Keratinocyte (primary cell): ENCODE measurements at regions not wholly inside any gene's neighbourhood (a gene's known extent, or its start where the extent isn't known, plus 50 kb on each side); places are given as distances from the start of the nearest gene placed in this dataset.

Source experiments
- DNase-seq: peaks from one replicate; pipeline ENCODE4 v3.0.0-alpha.2; 2011; ENCODE audit warnings: low read depth, missing footprints, low spot score
- FAIRE-seq: peaks from 2 replicates; lab custom pipeline; 2011; peaks lifted over from hg19 to GRCh38; lab: Jason Lieb, UNC
- H2AFZ ChIP-seq: 2 replicates; pipeline ENCODE4 v1.6.0; 2012; ENCODE audit warnings: low read length, control low read depth, inconsistent platforms; ENCODE audit not compliant: control insufficient read depth
- H3K27ac ChIP-seq: 2 replicates; pipeline ENCODE4 v1.5.1; 2011; ENCODE audit warnings: low read length; ENCODE audit not compliant: control insufficient read depth, insufficient read depth
- H3K27me3 ChIP-seq: 3 replicates; pipeline ENCODE4 v1.6.0; 2011; ENCODE audit warnings: low read length; ENCODE audit not compliant: control insufficient read depth, insufficient read depth; ENCODE audit errors: extremely low read depth
- H3K36me3 ChIP-seq, 2 experiments: 2 replicates in 1 of 2; 3 replicates in 1 of 2; pipeline ENCODE4 v1.5.1; 2011; ENCODE audit warnings: low read length in 2 of 2, mild to moderate bottlenecking in 1 of 2; ENCODE audit not compliant: control insufficient read depth in 2 of 2, insufficient read depth in 2 of 2; ENCODE audit errors: extremely low read depth in 1 of 2
- H3K4me1 ChIP-seq: 3 replicates; pipeline ENCODE4 v1.5.1; 2011; ENCODE audit warnings: low read length; ENCODE audit not compliant: control insufficient read depth, insufficient read depth; ENCODE audit errors: extremely low read depth
- H3K4me2 ChIP-seq: 3 replicates; pipeline ENCODE4 v1.6.0; 2011; ENCODE audit warnings: low read depth, low read length; ENCODE audit not compliant: control insufficient read depth, insufficient read depth; ENCODE audit errors: extremely low read depth
- H3K4me3 ChIP-seq, 3 experiments: fragments of 200-600 bp in 1 of 3; sonication (generic) in 1 of 3; 2 replicates in 2 of 3; 3 replicates in 1 of 3; pipeline ENCODE4 v1.5.1; 2011 to 2016; ENCODE audit warnings: low read length in 3 of 3, mild to moderate bottlenecking in 3 of 3, control low read depth in 2 of 3, inconsistent platforms in 1 of 3, low read depth in 1 of 3, mixed read lengths in 1 of 3, mixed run types in 1 of 3, moderate library complexity in 1 of 3; ENCODE audit not compliant: control insufficient read depth in 2 of 3, insufficient read depth in 2 of 3; ENCODE audit errors: extremely low read depth in 1 of 3
- H3K79me2 ChIP-seq: 2 replicates; pipeline ENCODE4 v1.6.0; 2012; ENCODE audit warnings: low read length; ENCODE audit not compliant: control insufficient read depth, insufficient read depth
- H3K9ac ChIP-seq: 3 replicates; pipeline ENCODE4 v1.6.0; 2011; ENCODE audit warnings: low read length; ENCODE audit not compliant: control insufficient read depth, insufficient read depth; ENCODE audit errors: extremely low read depth
- H3K9me1 ChIP-seq: 3 replicates; pipeline ENCODE4 v1.6.0; 2011; ENCODE audit warnings: low read length; ENCODE audit not compliant: control insufficient read depth, insufficient read depth; ENCODE audit errors: extremely low read depth
- H3K9me3 ChIP-seq: 2 replicates; pipeline ENCODE4 v1.5.1; 2012; ENCODE audit warnings: low read depth, low read length; ENCODE audit not compliant: control insufficient read depth
- H4K20me1 ChIP-seq: 3 replicates; pipeline ENCODE4 v1.6.0; 2011; ENCODE audit warnings: low read length; ENCODE audit not compliant: control insufficient read depth, insufficient read depth; ENCODE audit errors: extremely low read depth
- CTCF ChIP-seq, 3 experiments: IDR thresholded peaks in 1 of 3; conservative IDR thresholded peaks in 1 of 3; optimal IDR thresholded peaks in 1 of 3; 2 replicates in 2 of 3; 3 replicates in 1 of 3; pipeline versions ENCODE3 to v1.5.1; 2011; ENCODE audit warnings: low read length in 3 of 3, mild to moderate bottlenecking in 3 of 3, moderate library complexity in 2 of 3, control low read depth in 1 of 3, inconsistent platforms in 1 of 3; ENCODE audit not compliant: insufficient read depth in 2 of 3; ENCODE audit errors: extremely low read depth in 1 of 3
- EZH2 ChIP-seq: IDR thresholded peaks from one replicate; pipeline ENCODE4 v1.6.1; 2012; ENCODE audit warnings: inconsistent platforms, mild to moderate bottlenecking, low read length, moderate library complexity
- dilution Hi-C: fragments of 300-500 bp; cut with MboI; formaldehyde crosslinking; loops from one replicate; pipeline ENCODE4 v1.7.0; 2020; ENCODE audit warnings: low sequenced_read_pairs; ENCODE audit not compliant: extremely low pct_ligation_motif_present

- H3K36me3 ChIP-seq, result no peaks in the 10 kb centered on the region
- no peak overlapping the region for H2AFZ ChIP-seq
- dilution Hi-C loops, result no loop called here
- H3K79me2 ChIP-seq, result no peaks in the 10 kb centered on the region
- TF ChIP-seq EZH2 (no peak), CTCF (optimal IDR thresholded peaks at IDR 0.05 in 1 of 3, IDR thresholded peaks at IDR 0.05 in 1 of 3, conservative IDR thresholded peaks at IDR 0.05 in 1 of 3; ENCODE audit: extremely low read depth in 1 of 3, insufficient read depth in 2 of 3, low read length in 3 of 3) (no peak)
- H3K9me3 ChIP-seq, result no peaks in the 10 kb centered on the region
- no peaks in the 10 kb centered on the region for H3K9me1 ChIP-seq
- no peaks in the 10 kb centered on the region for H3K4me1 ChIP-seq
- FAIRE-seq, result no peak
- H3K4me2 ChIP-seq, result no peak overlapping the region
- H3K4me3 ChIP-seq, result no peak overlapping the region
- no peaks in the 10 kb centered on the region for H3K27me3 ChIP-seq
- no peak for DNase-seq
- H3K27ac ChIP-seq, result no peak overlapping the region
- no peaks in the 10 kb centered on the region for H4K20me1 ChIP-seq
- H3K9ac ChIP-seq, result no peak overlapping the region
These were observed 471.4 kb downstream of the XPNPEP1 start for GRCh38 chr10:109451879-109452278.

GRCh38 chr10:109450702-109451101, 472.6 kb downstream of the XPNPEP1 start:
- no peak overlapping the region for H3K9ac ChIP-seq
- no peaks in the 10 kb centered on the region for H3K4me1 ChIP-seq
- DNase-seq (no peak), FAIRE-seq (no peak)
- no peak for TF ChIP-seq EZH2
- TF ChIP-seq CTCF (optimal IDR thresholded peaks at IDR 0.05 in 1 of 3, IDR thresholded peaks at IDR 0.05 in 1 of 3, conservative IDR thresholded peaks at IDR 0.05 in 1 of 3; ENCODE audit: extremely low read depth in 1 of 3, insufficient read depth in 2 of 3, low read length in 3 of 3), result no peak
- no peak overlapping the region for H3K4me2 ChIP-seq
- no peaks in the 10 kb centered on the region for H3K9me3 ChIP-seq
- H3K9me1 ChIP-seq, result no peaks in the 10 kb centered on the region
- H3K27me3 ChIP-seq, result no peaks in the 10 kb centered on the region
- H4K20me1 ChIP-seq, result no peaks in the 10 kb centered on the region
- dilution Hi-C loops, result no loop called here
- no peak overlapping the region for H3K27ac ChIP-seq
- H2AFZ ChIP-seq, result no peak overlapping the region
- no peaks in the 10 kb centered on the region for H3K36me3 ChIP-seq
- H3K4me3 ChIP-seq, result no peak overlapping the region
- no peaks in the 10 kb centered on the region for H3K79me2 ChIP-seq
